ENCODE measurements at regions not wholly inside any gene's neighbourhood (a gene's known extent, or its start where the extent isn't known, plus 50 kb on each side); places are given as distances from the start of the nearest gene placed in this dataset.

- TF ChIP-seq EZH2 (IDR thresholded peaks at IDR 0.05; ENCODE audit: borderline replicate concordance, low read length), result no peak
- TF ChIP-seq, protein P1, sequence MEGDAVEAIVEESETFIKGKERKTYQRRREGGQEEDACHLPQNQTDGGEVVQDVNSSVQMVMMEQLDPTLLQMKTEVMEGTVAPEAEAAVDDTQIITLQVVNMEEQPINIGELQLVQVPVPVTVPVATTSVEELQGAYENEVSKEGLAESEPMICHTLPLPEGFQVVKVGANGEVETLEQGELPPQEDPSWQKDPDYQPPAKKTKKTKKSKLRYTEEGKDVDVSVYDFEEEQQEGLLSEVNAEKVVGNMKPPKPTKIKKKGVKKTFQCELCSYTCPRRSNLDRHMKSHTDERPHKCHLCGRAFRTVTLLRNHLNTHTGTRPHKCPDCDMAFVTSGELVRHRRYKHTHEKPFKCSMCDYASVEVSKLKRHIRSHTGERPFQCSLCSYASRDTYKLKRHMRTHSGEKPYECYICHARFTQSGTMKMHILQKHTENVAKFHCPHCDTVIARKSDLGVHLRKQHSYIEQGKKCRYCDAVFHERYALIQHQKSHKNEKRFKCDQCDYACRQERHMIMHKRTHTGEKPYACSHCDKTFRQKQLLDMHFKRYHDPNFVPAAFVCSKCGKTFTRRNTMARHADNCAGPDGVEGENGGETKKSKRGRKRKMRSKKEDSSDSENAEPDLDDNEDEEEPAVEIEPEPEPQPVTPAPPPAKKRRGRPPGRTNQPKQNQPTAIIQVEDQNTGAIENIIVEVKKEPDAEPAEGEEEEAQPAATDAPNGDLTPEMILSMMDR (conservative IDR thresholded peaks at IDR 0.05 in 1 of 2, IDR thresholded peaks at IDR 0.05 in 1 of 2; ENCODE audit: extremely low read depth in 1 of 2, insufficient read depth in 1 of 2, low read depth in 1 of 2, low read length in 2 of 2), result no peak
Observed at GRCh38 chr18:30920757-30921156, 121.8 kb downstream of the DSC3 start.

Data from mammary epithelial cell (primary cell).